GM18867 (cell line): ENCODE measurements at regions not wholly inside any gene's neighbourhood (a gene's known extent, or its start where the extent isn't known, plus 50 kb on each side); places are given as distances from the start of the nearest gene placed in this dataset.

ENCODE experiments used
- ATAC-seq: cut with Tn5 transposase; IDR thresholded peaks from one replicate; pipeline ENCODE4 v1.9.1; 2021; ENCODE audit warnings: mild to moderate bottlenecking, moderate library complexity; ENCODE audit not compliant: unreplicated experiment

DNA sequence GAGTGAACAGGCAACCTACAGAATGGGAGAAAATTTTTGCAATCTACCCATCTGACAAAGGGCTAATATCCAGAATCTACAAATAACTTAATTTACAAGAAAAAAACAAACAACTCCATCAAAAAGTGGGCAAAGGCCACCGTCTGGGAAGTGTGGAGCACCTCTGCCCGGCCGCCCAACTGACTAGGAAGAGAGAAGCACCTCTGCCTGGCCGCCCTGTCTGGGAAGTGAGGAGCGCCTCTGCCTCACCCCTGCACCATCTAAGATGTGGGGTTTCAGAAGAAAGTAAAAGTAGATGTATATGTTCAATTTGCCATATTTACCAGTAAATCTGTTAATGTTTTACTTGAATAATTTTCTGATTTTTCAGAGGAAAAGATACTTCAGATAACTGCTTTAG, 108.1 kb upstream of the TMEM161B start:
- ATAC-seq: no peak

DNA sequence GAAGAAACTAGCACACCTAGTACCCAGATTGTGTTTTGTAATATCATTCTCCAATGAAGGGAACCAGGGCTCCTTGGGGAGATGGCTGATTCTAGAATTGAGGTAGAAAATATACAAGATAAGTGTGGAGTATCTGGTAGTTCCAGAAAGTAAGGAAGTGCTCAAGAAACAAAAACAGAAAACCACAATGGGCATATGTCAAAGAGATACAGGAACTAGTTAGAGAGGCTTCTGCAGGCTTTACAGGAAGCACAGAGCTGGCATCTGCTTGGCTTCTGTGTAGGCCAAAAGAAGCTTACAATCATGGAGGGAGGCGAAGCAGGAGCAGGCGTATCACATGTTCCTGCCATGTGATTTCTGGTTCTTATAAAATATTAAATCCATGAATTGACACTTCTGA, 105.7 kb upstream of the TMEM161B start:
- no peak for ATAC-seq

DNA sequence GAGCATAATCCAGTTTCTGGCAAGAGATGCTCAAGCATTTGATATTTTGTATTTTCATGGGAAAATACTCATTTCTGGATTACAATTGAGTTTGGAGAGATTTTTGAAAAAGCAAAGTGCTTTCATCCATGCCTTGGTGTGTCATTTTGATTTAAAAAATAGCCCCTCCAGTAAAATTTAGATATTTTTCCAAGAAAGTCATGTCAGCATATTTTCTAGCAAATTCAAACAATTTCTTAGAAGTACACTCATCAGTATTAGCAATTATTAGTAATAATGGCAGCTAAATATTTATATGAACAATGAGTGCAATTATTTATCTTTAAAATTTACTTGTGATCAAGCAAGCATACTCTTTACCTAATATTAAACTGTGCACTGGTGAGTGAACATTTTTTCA, 102.2 kb upstream of the TMEM161B start:
- no peak for ATAC-seq

DNA sequence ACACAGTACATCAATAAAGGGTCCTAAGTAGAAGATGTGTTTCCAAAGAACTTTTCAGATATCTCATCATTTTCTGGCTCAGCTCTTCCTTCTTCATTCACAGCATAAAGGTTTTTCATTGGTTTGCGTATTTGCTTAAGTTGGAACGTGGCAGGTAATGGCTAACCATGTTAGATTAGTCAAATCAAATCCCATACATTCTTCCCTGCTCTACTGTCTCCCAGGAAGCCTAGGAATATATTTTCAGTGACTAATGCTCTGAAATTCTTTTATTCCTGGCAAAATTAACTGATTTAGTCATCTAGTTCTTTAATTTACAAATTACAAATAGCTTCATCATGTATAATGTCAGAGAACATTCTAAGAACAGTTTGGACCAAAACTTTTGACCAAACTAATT, 99.6 kb upstream of the TMEM161B start:
- ATAC-seq: no peak

DNA sequence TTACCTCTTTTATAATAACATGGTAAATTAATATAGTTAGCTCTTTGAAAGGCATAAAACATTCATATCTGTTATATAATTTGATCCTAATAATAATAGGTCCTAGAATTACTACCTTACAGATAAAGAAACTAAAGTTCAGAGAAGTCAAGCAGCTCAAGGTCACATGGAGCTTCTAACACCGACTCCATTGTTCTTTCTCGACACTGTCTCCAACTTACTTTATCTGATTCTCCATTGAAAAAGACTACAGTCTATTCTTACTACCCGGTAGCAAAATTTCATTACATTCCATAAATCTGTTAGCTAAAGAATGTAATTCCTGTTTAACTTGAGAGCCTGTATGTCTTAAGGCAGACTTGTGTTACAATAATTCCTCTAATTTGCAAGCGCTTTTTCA, 96.3 kb upstream of the TMEM161B start:
- no peak for ATAC-seq

DNA sequence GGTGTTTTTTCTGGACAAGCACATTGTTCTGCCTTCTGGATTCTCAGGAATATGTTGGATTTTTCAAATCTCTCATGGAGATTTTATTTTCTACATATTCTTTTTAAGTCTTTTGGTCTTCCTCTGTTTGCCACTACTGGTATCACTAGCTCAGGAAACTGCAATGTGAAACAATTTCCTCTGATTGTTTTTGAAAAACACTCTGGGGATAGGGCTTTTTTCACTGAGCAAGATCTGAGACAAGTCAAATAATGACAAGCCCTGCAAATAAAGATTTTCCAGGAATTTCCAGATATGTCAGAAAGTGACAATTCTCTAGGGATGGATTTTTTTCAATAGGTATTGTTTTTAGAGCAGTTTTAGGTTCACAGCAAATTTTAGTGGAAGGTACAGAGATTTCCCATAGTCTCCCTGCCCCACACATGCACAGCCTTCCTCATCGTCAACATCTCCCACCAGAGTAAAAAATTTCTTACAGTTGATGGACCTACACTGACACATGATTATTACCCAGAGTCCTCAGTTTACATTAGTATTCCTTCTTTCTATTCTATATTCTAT, 86.9 kb upstream of the TMEM161B start:
- ATAC-seq: no peak

DNA sequence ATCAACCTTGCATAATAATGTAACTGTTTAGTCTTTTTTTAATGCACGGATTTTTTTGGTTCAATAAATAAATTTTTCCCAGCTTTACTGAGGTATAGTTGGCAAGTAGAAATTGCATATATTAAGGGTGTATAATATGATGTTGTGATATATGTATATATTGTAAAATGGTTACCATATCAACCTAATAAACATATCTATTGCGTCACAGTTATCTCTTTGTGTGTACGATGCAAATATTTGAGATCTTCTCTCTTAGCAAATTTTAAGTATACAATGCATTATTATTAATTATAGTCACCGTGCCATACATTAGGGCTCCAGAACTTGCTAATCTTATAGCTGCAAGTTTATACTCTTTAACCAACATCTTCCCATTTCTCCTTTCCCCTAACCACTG, 57.2 kb upstream of the TMEM161B start:
- ATAC-seq: no peak

DNA sequence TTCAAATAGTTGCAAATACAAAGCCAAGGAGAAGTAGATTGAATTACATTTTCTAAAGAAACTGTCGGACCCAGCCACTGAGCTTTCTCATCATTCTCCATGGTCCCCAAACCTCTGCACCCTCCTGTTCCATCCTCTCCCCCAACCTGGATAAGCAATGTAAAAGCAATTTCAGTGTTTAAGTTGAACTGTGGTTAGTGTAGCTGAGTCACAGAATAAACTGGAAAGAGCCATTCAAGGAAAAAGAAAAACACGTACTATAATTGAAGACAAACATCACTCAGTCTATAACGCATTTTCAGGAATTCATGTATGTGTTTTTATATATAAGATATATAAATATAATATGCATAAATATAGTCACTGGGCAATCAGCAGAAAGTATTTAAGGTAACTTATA, 54.1 kb upstream of the TMEM161B start:
- no peak for ATAC-seq
